ENCODE measurements at regions not wholly inside any gene's neighbourhood (a gene's known extent, or its start where the extent isn't known, plus 50 kb on each side); places are given as distances from the start of the nearest gene placed in this dataset.

DNA sequence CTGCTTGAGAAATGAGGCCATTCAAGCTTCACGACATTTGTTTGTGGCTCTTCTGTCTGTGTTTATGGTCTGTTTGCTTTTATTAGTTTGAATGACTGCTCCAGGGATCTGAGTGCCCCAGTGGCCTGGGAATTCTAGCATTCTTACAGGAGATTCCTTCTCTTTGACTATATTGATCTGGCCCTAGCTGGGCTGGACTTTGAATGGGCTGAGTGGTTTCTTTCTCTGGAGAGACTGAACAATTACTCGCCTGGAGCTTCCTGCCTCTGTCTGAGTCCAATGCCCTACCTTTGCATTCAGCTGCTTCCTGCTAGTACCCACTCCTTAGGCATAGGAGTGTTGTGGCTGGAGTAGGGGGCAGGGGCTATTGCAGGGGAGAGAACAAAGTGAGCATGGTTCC is 51.2 kb upstream of the EDA start:
- intact Hi-C loops (cut with DNase I) = no loop called here
- H3K27me3 ChIP-seq = no peaks in the 10 kb centered on the region
- no peaks in the 10 kb centered on the region for H3K9me3 ChIP-seq
- H3K36me3 ChIP-seq = no peaks in the 10 kb centered on the region
- no peak overlapping the region for H3K27ac ChIP-seq
- H3K4me3 ChIP-seq = no peak overlapping the region
- no peak for DNase-seq
- ATAC-seq = no peak
- TF ChIP-seq, protein P1, sequence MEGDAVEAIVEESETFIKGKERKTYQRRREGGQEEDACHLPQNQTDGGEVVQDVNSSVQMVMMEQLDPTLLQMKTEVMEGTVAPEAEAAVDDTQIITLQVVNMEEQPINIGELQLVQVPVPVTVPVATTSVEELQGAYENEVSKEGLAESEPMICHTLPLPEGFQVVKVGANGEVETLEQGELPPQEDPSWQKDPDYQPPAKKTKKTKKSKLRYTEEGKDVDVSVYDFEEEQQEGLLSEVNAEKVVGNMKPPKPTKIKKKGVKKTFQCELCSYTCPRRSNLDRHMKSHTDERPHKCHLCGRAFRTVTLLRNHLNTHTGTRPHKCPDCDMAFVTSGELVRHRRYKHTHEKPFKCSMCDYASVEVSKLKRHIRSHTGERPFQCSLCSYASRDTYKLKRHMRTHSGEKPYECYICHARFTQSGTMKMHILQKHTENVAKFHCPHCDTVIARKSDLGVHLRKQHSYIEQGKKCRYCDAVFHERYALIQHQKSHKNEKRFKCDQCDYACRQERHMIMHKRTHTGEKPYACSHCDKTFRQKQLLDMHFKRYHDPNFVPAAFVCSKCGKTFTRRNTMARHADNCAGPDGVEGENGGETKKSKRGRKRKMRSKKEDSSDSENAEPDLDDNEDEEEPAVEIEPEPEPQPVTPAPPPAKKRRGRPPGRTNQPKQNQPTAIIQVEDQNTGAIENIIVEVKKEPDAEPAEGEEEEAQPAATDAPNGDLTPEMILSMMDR (IDR thresholded peaks at IDR 0.05) = no peak
- no peaks in the 10 kb centered on the region for H3K4me1 ChIP-seq

DNA sequence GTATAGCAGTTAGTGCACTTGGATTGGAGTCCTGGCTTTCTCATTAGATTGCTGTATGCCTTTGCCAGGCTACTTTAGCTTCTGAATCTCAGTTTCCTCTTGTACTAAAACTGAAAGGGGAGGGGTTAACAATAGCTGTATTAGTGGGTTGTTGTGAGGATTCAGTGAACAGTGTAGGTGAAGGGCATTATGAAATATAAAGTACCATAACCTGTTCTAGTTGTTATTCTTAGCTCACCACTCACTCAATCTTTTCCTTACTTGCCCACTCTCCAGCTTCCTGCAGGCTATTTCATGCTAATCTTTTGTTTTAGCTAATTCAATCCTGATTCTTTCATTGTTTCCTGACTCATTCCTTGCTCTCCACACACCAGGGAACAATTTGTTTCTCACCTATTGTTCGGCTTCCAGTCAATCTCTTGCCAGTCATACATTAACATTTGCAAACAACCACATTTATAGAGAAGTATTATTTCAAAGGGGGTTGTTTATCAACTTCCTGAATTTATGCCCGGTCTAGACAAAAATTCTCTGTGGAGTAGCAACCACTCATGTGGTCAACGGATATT is 50.6 kb upstream of the EDA start:
- H3K4me3 ChIP-seq = no peak overlapping the region
- no peaks in the 10 kb centered on the region for H3K9me3 ChIP-seq
- H3K36me3 ChIP-seq = no peaks in the 10 kb centered on the region
- no peak for ATAC-seq
- no peaks in the 10 kb centered on the region for H3K27me3 ChIP-seq
- DNase-seq = no peak
- H3K27ac ChIP-seq = no peak overlapping the region
- intact Hi-C loops (cut with DNase I) = no loop called here
- TF ChIP-seq, protein P1 (IDR thresholded peaks at IDR 0.05) = no peak
- H3K4me1 ChIP-seq = no peaks in the 10 kb centered on the region

All from left lung (tissue), 4 donors.